Smooth muscle cell (in vitro differentiated cells): ENCODE measurements at regions not wholly inside any gene's neighbourhood (a gene's known extent, or its start where the extent isn't known, plus 50 kb on each side); places are given as distances from the start of the nearest gene placed in this dataset.

ENCODE experiments used
- DNase-seq: peaks from one replicate; lab custom pipeline; 2025; ENCODE audit not compliant: unreplicated experiment; lab: John Stamatoyannopoulos, UW
- H2AFZ ChIP-seq: fragments of 200-600 bp; sonication (generic); 2 replicates; pipeline ENCODE4 v1.6.0; 2016; ENCODE audit warnings: antibody characterized with exemption, low read depth, mild to moderate bottlenecking
- H3F3A ChIP-seq: fragments of 200-600 bp; sonication (generic); 2 replicates; pipeline ENCODE4 v1.6.0; 2017; ENCODE audit warnings: antibody characterized with exemption, low read depth
- H3K27ac ChIP-seq: fragments of 200-600 bp; sonication (generic); 2 replicates; pipeline ENCODE4 v1.5.1; 2016; ENCODE audit warnings: low read depth, mild to moderate bottlenecking
- H3K27me3 ChIP-seq: fragments of 200-600 bp; sonication (generic); 2 replicates; pipeline ENCODE4 v1.6.1; 2016; ENCODE audit warnings: low read depth, mild to moderate bottlenecking
- H3K36me3 ChIP-seq: fragments of 200-600 bp; sonication (generic); 2 replicates; pipeline ENCODE4 v1.5.1; 2016; ENCODE audit warnings: low read depth
- H3K4me1 ChIP-seq: fragments of 200-600 bp; sonication (generic); 2 replicates; pipeline ENCODE4 v1.5.1; 2016; ENCODE audit warnings: low read depth
- H3K4me2 ChIP-seq: fragments of 200-600 bp; sonication (generic); 2 replicates; pipeline ENCODE4 v1.6.0; 2016; ENCODE audit warnings: mild to moderate bottlenecking
- H3K4me3 ChIP-seq: fragments of 200-600 bp; sonication (generic); 2 replicates; pipeline ENCODE4 v1.5.1; 2016; ENCODE audit warnings: mild to moderate bottlenecking
- H3K79me2 ChIP-seq: fragments of 200-600 bp; sonication (generic); 2 replicates; pipeline ENCODE4 v1.6.0; 2016; ENCODE audit warnings: low read depth, mild to moderate bottlenecking
- H3K9ac ChIP-seq: fragments of 200-600 bp; sonication (generic); 2 replicates; pipeline ENCODE4 v1.6.0; 2016; ENCODE audit warnings: low read depth
- H3K9me3 ChIP-seq: fragments of 200-600 bp; sonication (generic); replicated peaks from 2 replicates; pipeline ENCODE4 v1.5.1; 2016; ENCODE audit warnings: low read depth
- H4K20me1 ChIP-seq: fragments of 200-600 bp; sonication (generic); 2 replicates; pipeline ENCODE4 v1.6.0; 2016; ENCODE audit warnings: low read depth
- WGBS: methylation state at CpG from one replicate; pipeline ENCODE4 v1.1.7; 2016; ENCODE audit warnings: low lambda C conversion rate; 5-methylcytosine and 5-hydroxymethylcytosine counted together
- TF ChIP-seq, protein P1 (sequence below): fragments of 200-600 bp; sonication (generic); IDR thresholded peaks from 2 replicates; pipeline ENCODE4 v1.5.1; 2017; ENCODE audit warnings: borderline replicate concordance, mild to moderate bottlenecking, antibody characterized with exemption; ENCODE audit not compliant: insufficient read depth, poor library complexity, severe bottlenecking

DNA sequence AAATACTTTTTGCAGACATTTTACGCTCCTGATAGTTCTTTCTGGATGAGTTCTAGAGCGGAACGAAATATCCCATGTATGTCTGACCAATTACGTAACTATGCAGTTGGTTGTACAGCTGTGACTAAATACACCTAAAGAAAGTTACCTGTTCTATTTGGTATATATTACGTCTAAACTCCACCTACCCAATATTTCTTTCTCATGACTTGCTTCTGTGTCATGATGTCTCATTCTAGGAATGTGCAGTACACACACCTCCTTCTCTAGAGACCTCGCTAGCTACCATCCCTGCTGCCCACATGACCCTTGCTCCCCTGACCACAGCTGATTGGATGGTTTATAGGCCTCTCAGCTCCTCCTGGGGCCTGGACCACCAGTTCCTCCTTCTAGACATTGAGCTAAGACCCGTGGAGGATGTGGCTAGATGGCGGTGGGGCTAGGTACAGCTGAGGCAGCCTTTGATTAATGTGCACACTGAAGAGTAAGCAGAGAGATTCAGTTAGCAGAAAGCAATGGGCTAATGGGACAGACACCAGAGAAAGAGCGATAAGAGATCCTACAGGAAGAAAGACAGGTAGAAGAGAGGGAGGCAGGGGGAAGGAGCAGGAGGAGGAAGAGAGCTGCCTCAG lies 422.1 kb downstream of the COG6 start:
- H3K36me3 ChIP-seq: no peaks in the 10 kb centered on the region
- no peak overlapping the region for H3K4me3 ChIP-seq
- WGBS: 94% methylated on average over 9 of the region's 9 CpGs
- TF ChIP-seq, protein P1, sequence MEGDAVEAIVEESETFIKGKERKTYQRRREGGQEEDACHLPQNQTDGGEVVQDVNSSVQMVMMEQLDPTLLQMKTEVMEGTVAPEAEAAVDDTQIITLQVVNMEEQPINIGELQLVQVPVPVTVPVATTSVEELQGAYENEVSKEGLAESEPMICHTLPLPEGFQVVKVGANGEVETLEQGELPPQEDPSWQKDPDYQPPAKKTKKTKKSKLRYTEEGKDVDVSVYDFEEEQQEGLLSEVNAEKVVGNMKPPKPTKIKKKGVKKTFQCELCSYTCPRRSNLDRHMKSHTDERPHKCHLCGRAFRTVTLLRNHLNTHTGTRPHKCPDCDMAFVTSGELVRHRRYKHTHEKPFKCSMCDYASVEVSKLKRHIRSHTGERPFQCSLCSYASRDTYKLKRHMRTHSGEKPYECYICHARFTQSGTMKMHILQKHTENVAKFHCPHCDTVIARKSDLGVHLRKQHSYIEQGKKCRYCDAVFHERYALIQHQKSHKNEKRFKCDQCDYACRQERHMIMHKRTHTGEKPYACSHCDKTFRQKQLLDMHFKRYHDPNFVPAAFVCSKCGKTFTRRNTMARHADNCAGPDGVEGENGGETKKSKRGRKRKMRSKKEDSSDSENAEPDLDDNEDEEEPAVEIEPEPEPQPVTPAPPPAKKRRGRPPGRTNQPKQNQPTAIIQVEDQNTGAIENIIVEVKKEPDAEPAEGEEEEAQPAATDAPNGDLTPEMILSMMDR: no peak
- no peaks in the 10 kb centered on the region for H3K79me2 ChIP-seq
- H3F3A ChIP-seq: peaks cover 5% of the 10 kb centered on the region
- no peak overlapping the region for H3K27ac ChIP-seq
- no peaks in the 10 kb centered on the region for H4K20me1 ChIP-seq
- peaks cover 8% of the 10 kb centered on the region for H3K4me1 ChIP-seq
- H2AFZ ChIP-seq: no peak overlapping the region
- H3K9ac ChIP-seq: no peak overlapping the region
- H3K9me3 ChIP-seq: no peaks in the 10 kb centered on the region
- DNase-seq: no peak
- H3K4me2 ChIP-seq: no peak overlapping the region
- H3K27me3 ChIP-seq: no peaks in the 10 kb centered on the region

GRCh38 chr13:40079721-40080120 lies 424.3 kb downstream of the COG6 start:
- no peaks in the 10 kb centered on the region for H3K9me3 ChIP-seq
- no peak for DNase-seq
- H3K4me1 ChIP-seq: peaks cover under 1% of the 10 kb centered on the region
- no peak overlapping the region for H3K27ac ChIP-seq
- H4K20me1 ChIP-seq: no peaks in the 10 kb centered on the region
- 96% methylated on average over 1 of the region's 1 CpG for WGBS
- no peak overlapping the region for H2AFZ ChIP-seq
- TF ChIP-seq, protein P1: no peak
- H3K4me2 ChIP-seq: no peak overlapping the region
- no peaks in the 10 kb centered on the region for H3K36me3 ChIP-seq
- H3K79me2 ChIP-seq: no peaks in the 10 kb centered on the region
- no peak overlapping the region for H3K9ac ChIP-seq
- H3F3A ChIP-seq: peaks cover under 1% of the 10 kb centered on the region
- H3K4me3 ChIP-seq: no peak overlapping the region
- no peaks in the 10 kb centered on the region for H3K27me3 ChIP-seq

- Histone ChIP-seq H3K27ac (no peak overlapping the region), H2AFZ (no peak overlapping the region), H3K4me1 (no peaks in the 10 kb centered on the region), H3K4me2 (no peak overlapping the region), H3K4me3 (no peak overlapping the region), H3K9me3 (no peaks in the 10 kb centered on the region), H3K27me3 (no peaks in the 10 kb centered on the region), H3K79me2 (no peaks in the 10 kb centered on the region), H4K20me1 (no peaks in the 10 kb centered on the region), H3K9ac (no peak overlapping the region), H3F3A (no peaks in the 10 kb centered on the region), H3K36me3 (no peaks in the 10 kb centered on the region)
- WGBS: 93% methylated on average over 2 of the region's 2 CpGs
- TF ChIP-seq, protein P1: no peak
- DNase-seq: no peak
Observed at GRCh38 chr13:40080676-40081075, 425.2 kb downstream of the COG6 start.

DNA sequence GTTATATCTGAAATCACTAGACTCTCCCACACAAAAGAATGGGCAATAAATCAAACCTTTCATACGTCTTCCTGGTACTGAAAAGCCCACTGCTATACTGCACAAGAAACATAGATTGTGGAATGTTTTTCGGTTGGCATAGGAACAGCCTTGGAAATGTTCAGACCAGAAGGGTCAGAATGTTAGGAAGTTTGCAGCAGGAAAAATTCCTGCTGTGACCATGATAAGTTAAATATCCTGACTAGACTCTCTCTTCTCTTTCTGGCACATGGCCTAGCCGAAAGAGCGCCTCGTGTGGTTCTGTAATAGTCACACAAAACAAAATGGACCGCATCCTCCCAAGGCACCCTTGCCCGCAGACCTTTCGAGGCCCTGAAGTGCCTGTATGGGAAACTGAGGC lies 427.2 kb downstream of the COG6 start:
- no peaks in the 10 kb centered on the region for H3K79me2 ChIP-seq
- TF ChIP-seq, protein P1: no peak
- H3K27me3 ChIP-seq: no peaks in the 10 kb centered on the region
- H3K4me2 ChIP-seq: no peak overlapping the region
- 77% methylated on average over 8 of the region's 8 CpGs for WGBS
- no peak overlapping the region for H3K4me3 ChIP-seq
- no peaks in the 10 kb centered on the region for H3K36me3 ChIP-seq
- peak overlapping the region; percentile 20 for H3K9ac ChIP-seq
- H3K27ac ChIP-seq: peak overlapping the region; percentile 13
- H4K20me1 ChIP-seq: no peaks in the 10 kb centered on the region
- no peak for DNase-seq
- no peaks in the 10 kb centered on the region for H3F3A ChIP-seq
- H3K4me1 ChIP-seq: peaks cover under 1% of the 10 kb centered on the region
- H3K9me3 ChIP-seq: no peaks in the 10 kb centered on the region
- no peak overlapping the region for H2AFZ ChIP-seq
